T-helper 17 cell (primary cell): ENCODE measurements at regions not wholly inside any gene's neighbourhood (a gene's known extent, or its start where the extent isn't known, plus 50 kb on each side); places are given as distances from the start of the nearest gene placed in this dataset.

Source experiments
- ATAC-seq: fragments of 150-1000 bp; cut with Tn5 transposase; 2 replicates; pipeline ENCODE4 v1.10.0; 2021; ENCODE audit warnings: mild to moderate bottlenecking, moderate library complexity
- DNase-seq, 3 donors: peaks; one replicate each; pipeline versions ENCODE4 v3.0.0 to v3.0.0-alpha.2; 2020 to 2021
- H3K9me3 ChIP-seq: one replicate; pipeline ENCODE4 v1.7.0; 2013; ENCODE audit warnings: low read length, mild to moderate bottlenecking; ENCODE audit not compliant: control insufficient read depth, poor library complexity, severe bottlenecking
- H3K27ac Mint-ChIP-seq: one replicate; pipeline ENCODE4 v1.8.0; 2022; ENCODE audit warnings: mild to moderate bottlenecking, moderate library complexity, mixed read lengths
- H3K27me3 Mint-ChIP-seq: one replicate; pipeline ENCODE4 v1.8.0; 2022; ENCODE audit warnings: mixed read lengths
- H3K36me3 Mint-ChIP-seq: one replicate; pipeline ENCODE4 v1.8.0; 2022; ENCODE audit warnings: low read depth, mixed read lengths
- H3K4me1 Mint-ChIP-seq: one replicate; pipeline ENCODE4 v1.8.0; 2022; ENCODE audit warnings: mild to moderate bottlenecking, mixed read lengths
- H3K4me3 Mint-ChIP-seq: one replicate; pipeline ENCODE4 v1.8.0; 2022; ENCODE audit warnings: mild to moderate bottlenecking, moderate library complexity, mixed read lengths

- ATAC-seq (no peak), DNase-seq (no peak)
- Mint-ChIP-seq H3K27ac (no peak overlapping the region), H3K36me3 (no peaks in the 10 kb centered on the region), H3K4me3 (no peak overlapping the region), H3K27me3 (no peaks in the 10 kb centered on the region), H3K4me1 (no peaks in the 10 kb centered on the region)
- H3K9me3 ChIP-seq = no peaks in the 10 kb centered on the region
Observed at GRCh38 chr17:72414967-72415853, 294.4 kb downstream of the SOX9 start.

DNA sequence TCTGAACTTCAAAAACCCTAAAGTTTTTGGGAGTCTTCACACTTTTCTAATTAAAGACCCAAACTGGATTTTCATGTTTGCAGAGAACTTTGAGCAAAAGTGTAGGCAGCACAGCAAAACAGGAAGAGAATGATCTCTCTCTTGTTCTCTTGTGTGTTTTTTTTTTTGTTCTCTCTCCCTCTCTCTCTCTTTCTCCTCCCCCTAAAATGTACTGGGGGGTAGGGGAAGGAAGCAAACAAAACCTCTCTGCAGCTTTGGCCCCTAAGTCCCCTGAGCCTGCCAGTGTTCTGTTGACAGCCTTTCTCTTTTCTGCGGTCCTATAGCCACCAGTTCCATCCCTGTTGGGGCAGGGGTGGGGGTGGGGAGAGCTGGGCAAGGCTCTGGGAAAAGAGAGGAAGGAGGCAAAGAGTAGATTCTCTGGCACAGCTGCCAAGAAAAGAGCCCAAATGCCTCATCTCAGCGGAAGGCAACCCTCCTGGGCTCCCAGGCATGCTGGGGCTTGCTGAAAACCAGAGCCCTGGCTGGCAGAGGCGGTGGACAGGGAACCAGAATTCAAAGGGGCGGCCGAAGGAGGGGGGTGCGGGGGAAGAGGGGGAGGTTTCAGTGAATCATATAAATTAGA is 295.3 kb downstream of the SOX9 start:
- Mint-ChIP-seq H3K36me3 (no peaks in the 10 kb centered on the region), H3K4me3 (no peak overlapping the region), H3K4me1 (peaks cover 4% of the 10 kb centered on the region), H3K27me3 (no peaks in the 10 kb centered on the region), H3K27ac (no peak overlapping the region)
- DNase-seq (no peak), ATAC-seq (no peak)
- no peaks in the 10 kb centered on the region for H3K9me3 ChIP-seq

- H3K36me3 Mint-ChIP-seq = no peaks in the 10 kb centered on the region
Observed at GRCh38 chr17:72416905-72417304, 296.1 kb downstream of the SOX9 start.

DNA sequence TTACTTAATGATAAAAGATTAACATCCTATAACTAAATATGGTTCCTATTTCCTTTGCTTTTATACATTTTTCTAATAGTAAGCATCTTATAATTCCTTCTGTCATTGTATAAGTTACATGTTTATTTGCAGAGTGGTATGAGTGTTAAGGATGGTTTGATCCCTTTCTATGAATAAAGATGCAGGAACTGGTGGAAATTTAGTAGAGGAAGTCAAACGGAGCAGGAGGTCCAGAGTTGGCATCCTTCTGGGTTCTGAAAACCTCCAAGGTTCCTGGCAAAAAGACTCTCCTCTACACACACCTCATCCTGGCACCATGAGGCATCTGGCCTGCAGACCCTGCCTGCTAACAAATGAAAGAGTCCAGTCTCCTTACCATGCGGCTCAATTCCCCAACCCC is 296.8 kb downstream of the SOX9 start:
- no peak overlapping the region for H3K27ac Mint-ChIP-seq
- H3K36me3 Mint-ChIP-seq = no peaks in the 10 kb centered on the region
- H3K9me3 ChIP-seq = no peaks in the 10 kb centered on the region
- no peaks in the 10 kb centered on the region for H3K27me3 Mint-ChIP-seq
- no peak for DNase-seq
- H3K4me1 Mint-ChIP-seq = peaks cover 11% of the 10 kb centered on the region
- no peak for ATAC-seq
- no peak overlapping the region for H3K4me3 Mint-ChIP-seq

More at GRCh38 chr17:72416905-72417304, 296.1 kb downstream of the SOX9 start:
- H3K9me3 ChIP-seq = no peaks in the 10 kb centered on the region
- H3K27me3 Mint-ChIP-seq = no peaks in the 10 kb centered on the region
- H3K27ac Mint-ChIP-seq = no peak overlapping the region
- no peak overlapping the region for H3K4me3 Mint-ChIP-seq
- ATAC-seq (no peak), DNase-seq (no peak)
- peaks cover 10% of the 10 kb centered on the region for H3K4me1 Mint-ChIP-seq

GRCh38 chr17:72419866-72420774 is 299.3 kb downstream of the SOX9 start:
- no peak for ATAC-seq
- H3K36me3 Mint-ChIP-seq = no peaks in the 10 kb centered on the region
- peak overlapping the region; percentile 78 for H3K27ac Mint-ChIP-seq

GRCh38 chr17:72420775-72421127 is 299.9 kb downstream of the SOX9 start:
- Mint-ChIP-seq H3K27ac (peak overlapping the region; percentile 78), H3K4me3 (no peak overlapping the region), H3K27me3 (peaks cover 4% of the 10 kb centered on the region), H3K36me3 (no peaks in the 10 kb centered on the region), H3K4me1 (peaks cover 25% of the 10 kb centered on the region)
- no peaks in the 10 kb centered on the region for H3K9me3 ChIP-seq
- ATAC-seq = no peak
- DNase-seq = no peak

More at GRCh38 chr17:72419866-72420774, 299.3 kb downstream of the SOX9 start:
- Mint-ChIP-seq H3K4me3 (no peak overlapping the region), H3K4me1 (peaks cover 23% of the 10 kb centered on the region), H3K27me3 (no peaks in the 10 kb centered on the region)
- DNase-seq = no peak
- H3K9me3 ChIP-seq = no peaks in the 10 kb centered on the region

- Mint-ChIP-seq H3K4me1 (peaks cover 25% of the 10 kb centered on the region), H3K36me3 (no peaks in the 10 kb centered on the region), H3K27ac (peak overlapping the region; percentile 78), H3K27me3 (peaks cover 4% of the 10 kb centered on the region), H3K4me3 (peak overlapping the region; percentile 12)
- no peaks in the 10 kb centered on the region for H3K9me3 ChIP-seq
- peak; percentile 36 for ATAC-seq
- DNase-seq = peak in 1 of 3 donors; percentile 13
Observed at GRCh38 chr17:72421128-72422092, 300.6 kb downstream of the SOX9 start.

DNA sequence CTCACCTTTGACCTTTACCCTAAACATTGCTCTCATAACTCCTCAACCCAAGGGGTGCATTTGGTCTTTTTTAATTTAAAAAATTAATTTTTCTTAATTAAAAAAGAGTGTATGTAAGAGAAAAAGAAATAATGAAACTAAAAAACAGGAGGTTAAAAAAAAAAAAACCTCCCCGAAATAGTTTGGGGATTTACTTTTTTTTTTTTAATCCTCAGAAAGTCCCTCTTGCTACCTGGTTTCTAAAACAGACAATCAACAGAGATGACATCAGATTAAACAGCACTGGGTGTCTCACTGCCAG is 301.3 kb downstream of the SOX9 start:
- peaks cover 4% of the 10 kb centered on the region for H3K27me3 Mint-ChIP-seq

DNA sequence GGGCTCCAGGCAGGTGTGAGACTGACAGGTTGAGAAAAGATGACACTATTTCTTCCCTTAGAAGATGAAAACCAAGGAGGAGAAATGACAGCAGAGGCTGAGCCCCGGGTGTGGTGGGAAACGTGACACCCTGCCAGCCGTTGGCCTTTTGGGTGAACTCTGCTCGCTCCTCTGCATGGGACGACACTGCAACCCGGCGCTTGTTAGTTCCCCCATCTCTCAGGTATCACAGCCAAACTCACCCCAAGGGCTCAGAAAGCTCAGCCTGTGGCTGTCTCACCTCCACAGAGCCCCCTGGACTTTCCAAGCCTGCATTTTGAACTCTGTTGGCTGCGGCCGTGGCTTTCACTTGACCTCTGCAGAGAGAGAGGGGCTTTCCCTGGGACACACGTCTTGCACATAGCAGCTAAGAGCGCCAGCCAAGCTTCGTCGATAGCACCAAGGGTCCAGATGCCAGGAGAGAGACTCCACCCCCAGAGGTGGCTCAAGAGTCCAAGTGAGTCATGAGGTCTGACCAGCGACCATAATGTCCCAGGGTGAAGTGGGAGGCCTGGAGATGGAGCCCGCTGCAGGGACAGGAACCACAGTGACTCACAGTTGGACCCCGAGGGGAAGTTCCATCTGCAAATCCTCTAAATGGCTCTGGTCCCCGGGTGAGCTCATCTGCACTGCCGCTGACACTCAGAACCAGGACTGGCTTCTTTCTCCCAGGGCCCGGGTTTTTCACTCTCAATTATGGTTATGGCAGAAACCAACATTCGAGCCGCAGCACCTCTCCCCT is 301.9 kb downstream of the SOX9 start:
- no peaks in the 10 kb centered on the region for H3K36me3 Mint-ChIP-seq
- DNase-seq (peak in 1 of 3 donors; percentile 23), ATAC-seq (peak; percentile 75)
- H3K27me3 Mint-ChIP-seq = peaks cover 7% of the 10 kb centered on the region
- peak overlapping the region; percentile 56 for H3K27ac Mint-ChIP-seq
- peaks cover 25% of the 10 kb centered on the region for H3K4me1 Mint-ChIP-seq
- H3K4me3 Mint-ChIP-seq = peak overlapping the region; percentile 74
- H3K9me3 ChIP-seq = no peaks in the 10 kb centered on the region

More for the DNA sequence above, 301.3 kb downstream of the SOX9 start:
- H3K9me3 ChIP-seq = no peaks in the 10 kb centered on the region
- peak overlapping the region; percentile 78 for H3K27ac Mint-ChIP-seq
- DNase-seq = no peak
- H3K36me3 Mint-ChIP-seq = no peaks in the 10 kb centered on the region
- no peak for ATAC-seq
- H3K4me1 Mint-ChIP-seq = peaks cover 25% of the 10 kb centered on the region
- peak overlapping the region; percentile 74 for H3K4me3 Mint-ChIP-seq

DNA sequence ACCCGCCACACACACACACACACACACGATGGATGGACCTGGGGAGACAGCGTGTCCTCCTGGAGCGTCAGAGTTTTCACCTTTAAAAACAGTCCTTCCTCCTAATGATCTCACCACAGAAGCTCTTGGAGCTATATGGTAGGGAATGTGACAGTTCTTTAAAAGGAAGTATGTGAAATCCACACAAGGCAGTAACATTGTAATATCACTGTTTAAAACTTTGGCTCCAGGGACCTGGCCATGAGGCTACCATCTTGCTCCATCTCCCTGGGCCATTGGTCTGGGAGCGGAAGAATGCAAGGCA is 302.4 kb downstream of the SOX9 start:
- peaks cover 11% of the 10 kb centered on the region for H3K27me3 Mint-ChIP-seq
- peaks cover 25% of the 10 kb centered on the region for H3K4me1 Mint-ChIP-seq
- peak overlapping the region; percentile 74 for H3K4me3 Mint-ChIP-seq
- no peaks in the 10 kb centered on the region for H3K36me3 Mint-ChIP-seq
- DNase-seq (no peak), ATAC-seq (no peak)
- no peaks in the 10 kb centered on the region for H3K9me3 ChIP-seq
- H3K27ac Mint-ChIP-seq = peak overlapping the region; percentile 56

DNA sequence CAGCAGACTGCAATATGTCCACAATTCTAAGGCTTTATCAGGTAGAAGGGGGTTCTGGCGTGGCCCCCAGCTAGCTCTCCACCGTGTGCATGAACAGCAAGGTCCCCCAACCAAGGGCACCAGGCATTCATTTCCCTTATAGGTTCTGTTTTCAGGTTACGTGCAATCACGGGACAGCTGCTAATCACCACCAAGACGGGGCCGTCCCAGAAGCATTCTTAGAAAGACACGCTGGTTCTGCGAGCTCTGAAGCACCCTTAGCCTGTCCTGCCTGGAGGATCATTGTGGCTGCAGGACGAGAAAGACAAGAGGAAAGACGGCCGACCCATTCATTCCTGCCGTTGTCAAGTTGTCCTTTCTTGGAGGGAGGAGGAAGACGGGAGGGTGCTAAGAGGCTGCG is 302.9 kb downstream of the SOX9 start:
- H3K27ac Mint-ChIP-seq = peak overlapping the region; percentile 56
- H3K9me3 ChIP-seq = no peaks in the 10 kb centered on the region
- peaks cover 25% of the 10 kb centered on the region for H3K4me1 Mint-ChIP-seq
- H3K36me3 Mint-ChIP-seq = no peaks in the 10 kb centered on the region
- DNase-seq = no peak
- peaks cover 11% of the 10 kb centered on the region for H3K27me3 Mint-ChIP-seq
- H3K4me3 Mint-ChIP-seq = peak overlapping the region; percentile 74
- no peak for ATAC-seq
